ENCODE measurements at regions not wholly inside any gene's neighbourhood (a gene's known extent, or its start where the extent isn't known, plus 50 kb on each side); places are given as distances from the start of the nearest gene placed in this dataset.

GRCh38 chr2:75310876-75311275 lies 111.6 kb upstream of the TACR1 start:
- no peak for DNase-seq
- no peaks in the 10 kb centered on the region for H3K9me3 ChIP-seq (replicated peaks in 1 of 3)
- TF ChIP-seq CTCF (IDR thresholded peaks at IDR 0.05) (no peak), POLR2A (IDR thresholded peaks at IDR 0.05) (no peak)
- H3K4me3 ChIP-seq = no peak overlapping the region
- 72 to 77% (median 75%) methylated on average over 4 of the region's 4 CpGs for WGBS, 4 donors
- no peaks in the 10 kb centered on the region for H3K27me3 ChIP-seq
- no peaks in the 10 kb centered on the region for H3K4me1 ChIP-seq (replicated peaks in 1 of 2)
- no peak overlapping the region for H3K27ac ChIP-seq
- no peaks in the 10 kb centered on the region for H3K36me3 ChIP-seq (replicated peaks in 1 of 2)
- intact Hi-C loops (cut with DNase I) = no loop called here

GRCh38 chr2:75309596-75310463 lies 110.5 kb upstream of the TACR1 start:
- TF ChIP-seq POLR2A (IDR thresholded peaks at IDR 0.05) (no peak), CTCF (IDR thresholded peaks at IDR 0.05) (no peak)
- Histone ChIP-seq H3K27me3 (no peaks in the 10 kb centered on the region), H3K36me3 (replicated peaks in 1 of 2) (no peaks in the 10 kb centered on the region), H3K4me3 (no peak overlapping the region), H3K9me3 (replicated peaks in 1 of 3) (no peaks in the 10 kb centered on the region), H3K27ac (no peak overlapping the region), H3K4me1 (replicated peaks in 1 of 2) (no peaks in the 10 kb centered on the region)
- 73 to 80% (median 77%) methylated on average over 2 of the region's 2 CpGs for WGBS, 4 donors
- intact Hi-C loops (cut with DNase I) = no loop called here
- no peak for DNase-seq

- Histone ChIP-seq H3K27ac (no peak overlapping the region), H3K4me3 (no peak overlapping the region), H3K36me3 (replicated peaks in 1 of 2) (no peaks in the 10 kb centered on the region), H3K27me3 (no peaks in the 10 kb centered on the region), H3K4me1 (replicated peaks in 1 of 2) (no peaks in the 10 kb centered on the region), H3K9me3 (replicated peaks in 1 of 3) (no peaks in the 10 kb centered on the region)
- intact Hi-C loops (cut with DNase I) = no loop called here
- no peak for DNase-seq
- no peak for TF ChIP-seq POLR2A (IDR thresholded peaks at IDR 0.05)
- TF ChIP-seq CTCF (IDR thresholded peaks at IDR 0.05) = no peak
- 78 to 91% (median 81%) methylated on average over 1 of the region's 1 CpG for WGBS, 4 donors
Observed at GRCh38 chr2:75303227-75303626, 103.9 kb upstream of the TACR1 start.

DNA sequence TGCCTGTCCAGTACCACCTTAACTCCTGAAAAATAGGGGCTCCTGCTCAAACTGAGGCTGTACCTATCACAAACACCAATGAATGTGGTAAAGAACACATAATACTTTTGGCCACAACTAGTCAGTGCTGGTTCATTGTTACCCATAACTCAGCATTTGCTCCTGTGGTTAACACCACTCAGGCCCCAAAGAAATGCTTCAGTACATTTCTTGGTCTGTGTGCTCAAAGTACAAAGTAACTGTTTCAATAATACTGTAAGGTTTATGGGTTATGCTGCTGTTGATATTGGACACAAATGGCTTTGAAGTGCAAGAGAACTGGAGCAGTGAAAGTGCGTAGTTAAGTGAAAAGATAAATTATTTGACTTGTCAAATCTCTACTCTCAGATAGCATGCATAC lies 95.0 kb upstream of the TACR1 start:
- H3K27ac ChIP-seq = no peak overlapping the region
- WGBS, 4 donors = 74 to 91% (median 88%) methylated on average over 1 of the region's 1 CpG
- no peaks in the 10 kb centered on the region for H3K27me3 ChIP-seq
- TF ChIP-seq CTCF (IDR thresholded peaks at IDR 0.05) (no peak), POLR2A (IDR thresholded peaks at IDR 0.05) (no peak)
- H3K9me3 ChIP-seq (replicated peaks in 1 of 3) = no peaks in the 10 kb centered on the region
- no peaks in the 10 kb centered on the region for H3K36me3 ChIP-seq (replicated peaks in 1 of 2)
- H3K4me1 ChIP-seq (replicated peaks in 1 of 2) = no peaks in the 10 kb centered on the region
- H3K4me3 ChIP-seq = no peak overlapping the region
- intact Hi-C loops (cut with DNase I) = no loop called here
- DNase-seq = no peak
